ENCODE measurements at regions not wholly inside any gene's neighbourhood (a gene's known extent, or its start where the extent isn't known, plus 50 kb on each side); places are given as distances from the start of the nearest gene placed in this dataset.
"Not testable (repeated sequence)": the region's sequence is repeated elsewhere in the genome, so short reads cannot be mapped to it uniquely, and the experiment has no call there.

GRCh38 chr6:142631517-142632385 is 313.2 kb downstream of the HIVEP2 start:
- DNase-seq (no peak), ATAC-seq (ENCODE audit: low read depth) (no peak)
- Mint-ChIP-seq H3K27me3 (no peaks in the 10 kb centered on the region), H3K4me1 (peaks cover 12% of the 10 kb centered on the region), H3K27ac (no peak overlapping the region), H3K4me3 (no peak overlapping the region), H3K36me3 (peaks cover 3% of the 10 kb centered on the region), H3K9me3 (no peaks in the 10 kb centered on the region)
- POLR2A ChIA-PET = no interaction called here

- Mint-ChIP-seq H3K4me1 (peaks cover 8% of the 10 kb centered on the region), H3K27ac (no peak overlapping the region), H3K36me3 (no peaks in the 10 kb centered on the region), H3K27me3 (no peaks in the 10 kb centered on the region), H3K4me3 (no peak overlapping the region), H3K9me3 (no peaks in the 10 kb centered on the region)
- ATAC-seq (ENCODE audit: low read depth) = no peak
- no peak for DNase-seq
- POLR2A ChIA-PET = no interaction called here
Observed at GRCh38 chr6:142633317-142633716, 311.7 kb downstream of the HIVEP2 start.

- Mint-ChIP-seq H3K4me1 (peaks cover 8% of the 10 kb centered on the region), H3K27ac (no peak overlapping the region), H3K27me3 (no peaks in the 10 kb centered on the region), H3K9me3 (no peaks in the 10 kb centered on the region), H3K36me3 (no peaks in the 10 kb centered on the region), H3K4me3 (no peak overlapping the region)
- DNase-seq (no peak), ATAC-seq (ENCODE audit: low read depth) (no peak)
- POLR2A ChIA-PET = no interaction called here
Observed at GRCh38 chr6:142635130-142635529, 309.8 kb downstream of the HIVEP2 start.

- peaks cover 2% of the 10 kb centered on the region for H3K4me1 Mint-ChIP-seq
- H3K4me3 Mint-ChIP-seq = no peak overlapping the region
- ATAC-seq (ENCODE audit: low read depth) = no peak
- H3K9me3 Mint-ChIP-seq = no peaks in the 10 kb centered on the region
- H3K27ac Mint-ChIP-seq = no peak overlapping the region
- DNase-seq = no peak
- no peaks in the 10 kb centered on the region for H3K36me3 Mint-ChIP-seq
- no peaks in the 10 kb centered on the region for H3K27me3 Mint-ChIP-seq
- POLR2A ChIA-PET = no interaction called here
Observed at GRCh38 chr6:142637624-142638351, 307.2 kb downstream of the HIVEP2 start.

GRCh38 chr6:142642651-142643050 is 302.3 kb downstream of the HIVEP2 start:
- no peak overlapping the region for H3K4me3 Mint-ChIP-seq
- no peaks in the 10 kb centered on the region for H3K36me3 Mint-ChIP-seq
- no peak for ATAC-seq (ENCODE audit: low read depth)

GRCh38 chr6:142644866-142645265 is 300.1 kb downstream of the HIVEP2 start:
- no peak for ATAC-seq (ENCODE audit: low read depth)
- H3K4me1 Mint-ChIP-seq = peaks cover 2% of the 10 kb centered on the region
- peaks cover 1% of the 10 kb centered on the region for H3K9me3 Mint-ChIP-seq
- no peak overlapping the region for H3K4me3 Mint-ChIP-seq
- H3K27me3 Mint-ChIP-seq = no peaks in the 10 kb centered on the region
- no peak overlapping the region for H3K27ac Mint-ChIP-seq
- no peaks in the 10 kb centered on the region for H3K36me3 Mint-ChIP-seq
- no peak for DNase-seq
- POLR2A ChIA-PET = no interaction called here

More at GRCh38 chr6:142642651-142643050, 302.3 kb downstream of the HIVEP2 start:
- H3K27me3 Mint-ChIP-seq = no peaks in the 10 kb centered on the region
- peaks cover 1% of the 10 kb centered on the region for H3K9me3 Mint-ChIP-seq
- H3K4me1 Mint-ChIP-seq = no peaks in the 10 kb centered on the region
- POLR2A ChIA-PET = no interaction called here
- no peak for DNase-seq
- no peak overlapping the region for H3K27ac Mint-ChIP-seq

GRCh38 chr6:142645663-142646062 is 299.3 kb downstream of the HIVEP2 start:
- H3K36me3 Mint-ChIP-seq = no peaks in the 10 kb centered on the region
- peaks cover 1% of the 10 kb centered on the region for H3K9me3 Mint-ChIP-seq
- POLR2A ChIA-PET = no interaction called here
- DNase-seq = no peak
- ATAC-seq (ENCODE audit: low read depth) = no peak
- H3K4me3 Mint-ChIP-seq = no peak overlapping the region
- H3K27me3 Mint-ChIP-seq = no peaks in the 10 kb centered on the region
- H3K4me1 Mint-ChIP-seq = peaks cover 2% of the 10 kb centered on the region
- no peak overlapping the region for H3K27ac Mint-ChIP-seq

GRCh38 chr6:142647449-142648035 is 297.4 kb downstream of the HIVEP2 start:
- DNase-seq (no peak), ATAC-seq (ENCODE audit: low read depth) (no peak)
- Mint-ChIP-seq H3K4me1 (peaks cover 2% of the 10 kb centered on the region), H3K27ac (no peak overlapping the region), H3K4me3 (no peak overlapping the region), H3K27me3 (no peaks in the 10 kb centered on the region), H3K36me3 (no peaks in the 10 kb centered on the region), H3K9me3 (peaks cover 1% of the 10 kb centered on the region)
- POLR2A ChIA-PET = no interaction called here

GRCh38 chr6:142648036-142648451 is 296.9 kb downstream of the HIVEP2 start:
- POLR2A ChIA-PET = no interaction called here
- Mint-ChIP-seq H3K36me3 (no peaks in the 10 kb centered on the region), H3K9me3 (peaks cover 1% of the 10 kb centered on the region), H3K4me3 (no peak overlapping the region), H3K27me3 (no peaks in the 10 kb centered on the region), H3K4me1 (peaks cover 2% of the 10 kb centered on the region), H3K27ac (no peak overlapping the region)
- DNase-seq = no peak
- no peak for ATAC-seq (ENCODE audit: low read depth)

- Mint-ChIP-seq H3K4me1 (peaks cover 2% of the 10 kb centered on the region), H3K9me3 (peaks cover 1% of the 10 kb centered on the region), H3K27me3 (no peaks in the 10 kb centered on the region), H3K4me3 (no peak overlapping the region), H3K36me3 (no peaks in the 10 kb centered on the region), H3K27ac (no peak overlapping the region)
- DNase-seq (no peak), ATAC-seq (ENCODE audit: low read depth) (no peak)
- POLR2A ChIA-PET = no interaction called here
Observed at GRCh38 chr6:142648526-142648925, 296.4 kb downstream of the HIVEP2 start.

GRCh38 chr6:142649438-142650234 is 295.3 kb downstream of the HIVEP2 start:
- H3K36me3 Mint-ChIP-seq; H3K9me3 Mint-ChIP-seq; H3K27me3 Mint-ChIP-seq; POLR2A ChIA-PET; H3K4me3 Mint-ChIP-seq; ATAC-seq (ENCODE audit: low read depth); H3K4me1 Mint-ChIP-seq; H3K27ac Mint-ChIP-seq; DNase-seq: not testable (repeated sequence)

- Mint-ChIP-seq H3K36me3 (no peaks in the 10 kb centered on the region), H3K9me3 (no peaks in the 10 kb centered on the region), H3K4me3 (no peak overlapping the region), H3K4me1 (peaks cover 2% of the 10 kb centered on the region), H3K27ac (no peak overlapping the region), H3K27me3 (peaks cover 4% of the 10 kb centered on the region)
- no peak for DNase-seq
- ATAC-seq (ENCODE audit: low read depth) = no peak
- POLR2A ChIA-PET = interaction anchor here (0.6 kb wide), 1 partner anchor 17 kb away, joined by 3 read pairs; no protein-coding TSS in a partner anchor
Observed at GRCh38 chr6:142651384-142651783, 293.6 kb downstream of the HIVEP2 start.

- H3K36me3 Mint-ChIP-seq = no peaks in the 10 kb centered on the region
- H3K4me3 Mint-ChIP-seq = no peak overlapping the region
- no peak for DNase-seq
- POLR2A ChIA-PET = no interaction called here
- ATAC-seq (ENCODE audit: low read depth) = no peak
- H3K4me1 Mint-ChIP-seq = no peaks in the 10 kb centered on the region
- H3K9me3 Mint-ChIP-seq = no peaks in the 10 kb centered on the region
- H3K27ac Mint-ChIP-seq = no peak overlapping the region
- H3K27me3 Mint-ChIP-seq = peaks cover 4% of the 10 kb centered on the region
Observed at GRCh38 chr6:142653710-142654420, 291.1 kb downstream of the HIVEP2 start.
